ENCODE measurements at regions not wholly inside any gene's neighbourhood (a gene's known extent, or its start where the extent isn't known, plus 50 kb on each side); places are given as distances from the start of the nearest gene placed in this dataset.

- Histone ChIP-seq H3K36me3 (ENCODE audit: control insufficient read depth in 2 of 2, insufficient read depth in 1 of 2, low read length in 2 of 2) (no peaks in the 10 kb centered on the region), H3K27ac (ENCODE audit: extremely low read depth, low read depth, low read length) (no peak overlapping the region), H3K9me3 (ENCODE audit: control insufficient read depth, insufficient read depth, low read depth, low read length) (no peaks in the 10 kb centered on the region), H3K4me1 (ENCODE audit: control insufficient read depth, insufficient read depth, low read length) (no peaks in the 10 kb centered on the region), H3K4me3 (ENCODE audit: low read depth, low read length) (no peak overlapping the region)
- ChIA-PET CTCF (no interaction called here), POLR2A (no interaction called here)
- TF ChIP-seq ZNF626 (tag by site-specific recombination; IDR thresholded peaks at IDR 0.05): no peak
- no peak for TF ChIP-seq EGR2 (tag by site-specific recombination; IDR thresholded peaks at IDR 0.05; ENCODE audit: low read depth)
- no peak for TF ChIP-seq ZNF280C (tag by site-specific recombination; IDR thresholded peaks at IDR 0.05)
- TF ChIP-seq ZNF585B (tag by site-specific recombination; IDR thresholded peaks at IDR 0.05): no peak
- TF ChIP-seq KLF8 (tag by site-specific recombination; IDR thresholded peaks at IDR 0.05): no peak
Observed at GRCh38 chr10:4191354-4191753, 406.3 kb upstream of the KLF6 start.

- Histone ChIP-seq H3K4me1 (ENCODE audit: control insufficient read depth, insufficient read depth, low read length) (no peaks in the 10 kb centered on the region), H3K9me3 (ENCODE audit: control insufficient read depth, insufficient read depth, low read depth, low read length) (no peaks in the 10 kb centered on the region), H3K4me3 (ENCODE audit: low read depth, low read length) (no peak overlapping the region), H3K36me3 (ENCODE audit: control insufficient read depth in 2 of 2, insufficient read depth in 1 of 2, low read length in 2 of 2) (no peaks in the 10 kb centered on the region), H3K27ac (ENCODE audit: extremely low read depth, low read depth, low read length) (no peak overlapping the region)
- POLR2A ChIA-PET: no interaction called here
- CTCF ChIA-PET: interaction anchor here (0.6 kb wide), 1 partner anchor 452 kb away, joined by 3 read pairs; no protein-coding TSS in a partner anchor
- TF ChIP-seq ZNF184 (tag by site-specific recombination; IDR thresholded peaks at IDR 0.05) (no peak), ZNF548 (tag by site-specific recombination; IDR thresholded peaks at IDR 0.05) (no peak), ZNF48 (tag by site-specific recombination; IDR thresholded peaks at IDR 0.05) (no peak), SP2 (tag by site-specific recombination; IDR thresholded peaks at IDR 0.05) (no peak), ZBTB26 (tag by site-specific recombination; optimal IDR thresholded peaks at IDR 0.05) (no peak), ZNF132 (tag by site-specific recombination; IDR thresholded peaks at IDR 0.05; ENCODE audit: borderline replicate concordance) (no peak), MZF1 (tag by site-specific recombination; IDR thresholded peaks at IDR 0.05; ENCODE audit: borderline replicate concordance) (no peak), ZNF596 (tag by site-specific recombination; IDR thresholded peaks at IDR 0.05) (no peak), ZNF221 (tag by site-specific recombination; IDR thresholded peaks at IDR 0.05; ENCODE audit: borderline replicate concordance) (no peak), ZNF280D (tag by site-specific recombination; IDR thresholded peaks at IDR 0.05) (no peak), ATF2 (tag by site-specific recombination; IDR thresholded peaks at IDR 0.05; ENCODE audit: low read depth) (no peak), ZNF148 (tag by site-specific recombination; IDR thresholded peaks at IDR 0.05; ENCODE audit: borderline replicate concordance) (no peak), ZNF514 (tag by site-specific recombination; IDR thresholded peaks at IDR 0.05) (no peak), ZNF558 (tag by site-specific recombination; IDR thresholded peaks at IDR 0.05) (no peak), ZNF518A (tag by site-specific recombination; conservative IDR thresholded peaks at IDR 0.05; ENCODE audit: low read depth) (no peak)
Observed at GRCh38 chr10:4190876-4191275, 405.9 kb upstream of the KLF6 start.
